OCI-M2 (cell line): ENCODE measurements at regions not wholly inside any gene's neighbourhood (a gene's known extent, or its start where the extent isn't known, plus 50 kb on each side); places are given as distances from the start of the nearest gene placed in this dataset.
"Not testable (repeated sequence)": the region's sequence is repeated elsewhere in the genome, so short reads cannot be mapped to it uniquely, and the experiment has no call there.

Source experiments
- DNase-seq: peaks from one replicate; lab custom pipeline; 2025; ENCODE audit not compliant: unreplicated experiment; lab: John Stamatoyannopoulos, UW

DNA sequence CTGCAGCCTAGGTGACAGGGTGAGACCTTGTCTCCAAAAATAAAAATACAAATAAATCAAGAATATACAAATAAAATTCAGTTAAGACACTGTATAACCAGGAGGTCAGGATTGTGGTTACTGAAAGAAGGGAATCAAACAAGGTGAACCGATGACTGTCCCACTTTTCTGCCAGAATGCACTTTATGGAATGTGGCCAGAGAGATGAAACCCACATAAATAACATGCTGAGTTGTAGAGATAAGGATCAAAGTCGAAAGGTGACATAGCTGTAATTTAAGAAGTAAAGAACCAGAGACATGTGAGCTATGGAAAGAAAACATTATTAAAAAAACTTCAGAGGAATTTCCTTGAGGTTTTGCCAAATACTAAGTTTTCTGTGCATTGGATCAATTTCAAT lies 1098.2 kb upstream of the USP15 start:
- no peak for DNase-seq

DNA sequence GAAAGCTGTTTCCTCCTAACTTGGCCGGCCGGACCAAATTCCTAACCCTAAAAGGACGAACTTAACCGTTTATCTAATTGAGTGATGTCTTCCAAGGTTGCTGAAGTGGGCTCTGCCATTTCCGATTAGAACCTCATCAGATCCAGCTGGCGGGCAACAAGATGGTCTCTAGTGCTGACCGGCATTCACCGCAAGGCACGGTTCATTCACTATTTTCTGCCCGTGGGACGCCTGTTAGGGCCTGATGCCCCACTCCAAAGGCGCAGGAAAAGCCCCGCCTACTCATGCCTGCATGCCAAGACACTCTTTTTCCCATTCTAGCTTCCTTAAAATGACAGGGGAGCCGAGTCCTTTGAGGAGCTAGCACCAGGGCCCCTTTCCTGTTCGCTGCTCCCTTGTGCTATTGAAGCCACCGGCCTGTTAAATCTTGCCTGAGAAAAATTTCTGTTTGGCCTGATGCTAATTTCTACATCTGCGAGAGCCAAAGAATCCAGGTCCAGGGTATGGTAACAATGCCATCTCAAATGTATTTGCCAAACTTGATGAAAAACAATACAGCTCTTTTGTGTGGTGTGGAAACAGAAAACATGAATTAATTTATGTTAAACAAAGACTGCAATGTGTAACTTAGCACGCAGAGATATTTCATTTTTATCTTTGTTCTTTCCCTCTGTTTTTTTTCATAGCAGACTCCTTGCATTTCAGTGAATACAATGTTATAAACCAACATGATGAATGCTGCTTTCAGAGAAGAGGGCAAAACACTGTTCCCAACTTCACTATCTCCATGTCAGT lies 1071.2 kb upstream of the USP15 start:
- DNase-seq: no peak

DNA sequence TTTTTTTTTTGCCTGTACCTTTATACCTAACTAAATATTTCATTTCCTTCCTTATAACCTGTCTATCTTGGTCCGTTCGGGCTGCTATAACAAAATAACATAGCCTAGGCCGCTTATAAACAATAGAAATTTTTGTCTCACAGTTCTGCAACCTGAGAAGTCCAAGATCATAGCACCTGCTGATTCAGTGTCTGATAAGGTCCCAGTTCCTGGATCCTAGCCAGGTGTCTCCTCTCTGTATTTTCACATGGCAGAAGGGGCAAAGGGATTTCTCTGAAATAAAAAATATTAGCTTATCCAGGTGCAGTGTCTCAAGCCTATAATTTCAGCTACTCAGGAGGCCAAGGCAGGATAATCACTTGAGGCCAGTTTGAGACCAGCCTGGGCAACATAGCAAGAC lies 1046.6 kb upstream of the USP15 start:
- no peak for DNase-seq

DNA sequence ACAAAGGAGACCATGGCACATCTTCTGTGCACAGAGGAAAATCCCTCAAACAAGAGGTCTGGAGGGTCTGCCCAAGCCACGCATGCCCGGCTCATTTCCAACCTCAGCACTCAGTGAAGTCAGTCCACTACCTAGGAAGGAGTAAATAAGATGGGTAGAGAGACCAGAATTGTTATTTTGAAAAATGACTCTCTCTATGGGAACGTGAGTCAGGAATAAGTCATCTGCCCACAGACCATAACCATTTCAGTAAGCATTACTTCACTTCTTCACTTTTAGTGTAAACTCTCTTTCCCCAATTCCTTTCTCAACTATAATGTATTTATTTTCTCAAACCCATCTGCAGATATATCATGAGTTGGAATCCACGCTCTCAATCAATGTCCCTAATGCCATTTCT lies 1039.9 kb upstream of the USP15 start:
- no peak for DNase-seq

DNA sequence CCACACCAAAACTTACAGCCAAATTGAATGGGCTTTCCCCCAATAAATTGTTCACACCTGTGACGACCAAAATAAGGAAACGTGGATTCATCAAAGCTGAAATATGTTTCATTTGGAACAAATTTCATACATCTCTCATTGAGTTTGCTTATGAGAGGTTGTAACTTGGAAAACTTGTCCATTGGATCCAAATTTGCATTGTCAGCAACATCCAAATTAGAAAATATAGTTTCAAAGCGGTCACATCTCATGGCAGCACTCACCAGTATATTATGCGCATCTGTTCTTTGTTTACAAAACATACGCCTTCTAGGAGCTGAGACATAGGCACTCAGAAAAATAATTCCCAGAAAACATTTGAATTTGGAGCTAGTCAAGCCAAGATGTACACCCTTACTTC lies 1028.2 kb upstream of the USP15 start:
- DNase-seq: no peak

DNA sequence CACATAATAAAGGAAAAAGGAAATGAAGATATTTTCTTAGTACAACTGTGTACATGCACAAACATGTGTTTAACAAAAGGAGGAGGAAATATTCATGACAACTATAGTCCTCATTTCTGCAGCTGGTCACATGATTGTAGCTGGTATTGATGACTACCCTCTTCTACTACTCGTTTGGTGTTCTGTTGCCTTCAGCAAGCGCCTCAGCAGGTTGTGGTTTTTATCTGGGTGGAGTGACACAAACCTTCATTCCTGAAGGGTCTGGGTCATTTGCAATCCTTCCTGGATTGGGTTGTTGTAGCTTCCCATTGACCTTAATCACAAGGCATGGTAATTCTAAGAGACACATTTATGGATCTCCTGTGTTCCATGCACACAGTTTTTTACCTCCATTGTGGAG lies 1009.9 kb upstream of the USP15 start:
- DNase-seq: no peak

DNA sequence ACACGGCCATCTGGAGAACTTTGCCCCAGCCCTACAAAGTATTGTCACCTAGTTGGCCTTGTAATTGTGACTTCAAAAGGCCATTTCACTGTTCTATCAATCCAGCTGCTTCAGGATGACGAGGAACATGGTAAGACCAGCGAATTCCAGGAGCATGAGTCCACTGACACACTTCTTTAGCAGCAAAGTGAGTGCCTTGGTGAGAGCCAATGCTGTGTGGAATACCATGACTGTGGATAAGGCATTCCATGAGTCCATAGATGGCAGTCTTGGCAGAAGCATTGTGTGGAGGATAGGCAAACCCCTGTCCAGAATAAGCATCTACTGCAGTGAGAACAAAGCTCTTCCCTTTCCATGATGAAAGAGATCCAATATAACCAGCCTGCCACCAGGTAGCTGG lies 1009.1 kb upstream of the USP15 start:
- DNase-seq: no peak

DNA sequence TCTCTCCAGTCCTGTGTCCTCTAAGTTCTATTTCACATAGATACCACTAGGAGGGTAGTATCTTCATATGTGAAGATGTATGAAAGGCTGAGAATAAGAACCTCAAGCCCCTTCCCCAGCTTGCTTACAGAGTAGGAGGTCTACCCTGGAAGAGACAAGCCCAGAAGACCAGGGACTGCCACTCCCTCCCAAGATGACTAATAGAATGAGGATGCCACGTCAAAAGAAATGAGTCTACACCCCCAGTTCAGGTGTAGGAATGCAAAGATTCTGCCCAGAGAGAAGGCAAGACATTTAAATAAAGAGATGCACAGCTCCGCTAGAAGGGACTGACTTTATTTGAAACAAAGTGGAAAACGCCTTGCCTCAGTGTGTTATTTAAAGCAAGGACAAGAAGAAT lies 1006.0 kb upstream of the USP15 start:
- no peak for DNase-seq

DNA sequence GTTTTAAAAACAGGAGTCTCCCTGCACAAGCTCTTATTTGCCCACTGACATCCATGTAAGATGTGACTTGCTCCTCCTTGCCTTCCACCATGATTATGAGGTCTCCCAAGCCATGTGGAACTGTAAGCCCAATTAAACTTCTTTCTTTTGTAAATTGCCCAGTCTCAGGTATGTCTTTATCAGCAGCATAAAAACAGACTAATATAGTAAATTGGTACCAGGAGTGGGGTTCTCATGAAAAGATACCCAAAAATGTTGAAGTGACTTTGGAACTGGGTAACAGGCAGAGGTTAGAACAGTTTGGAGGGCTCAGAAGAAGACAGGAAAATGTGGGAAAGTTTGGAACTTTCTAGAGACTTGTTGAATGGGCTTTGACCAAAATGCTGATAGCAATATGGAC lies 995.9 kb upstream of the USP15 start:
- not testable (repeated sequence) for DNase-seq

DNA sequence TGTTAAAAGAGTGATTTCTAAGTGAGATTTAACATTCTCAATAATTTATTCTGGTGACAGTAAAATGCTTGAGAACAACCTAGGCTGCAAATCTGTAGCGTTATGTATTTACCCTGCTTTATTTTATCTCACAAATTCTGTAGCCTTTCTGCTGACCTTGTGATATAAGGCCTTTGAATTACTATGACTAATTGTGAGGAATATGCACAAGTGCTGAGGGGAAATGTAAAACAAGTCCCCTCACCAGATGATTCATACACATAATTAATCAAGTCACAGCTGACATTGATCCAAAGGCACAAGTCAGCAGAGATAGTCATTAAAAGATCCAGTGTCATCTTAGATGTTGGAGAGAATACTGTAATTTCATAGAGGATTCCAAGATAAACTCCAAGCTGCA lies 992.7 kb upstream of the USP15 start:
- no peak for DNase-seq

DNA sequence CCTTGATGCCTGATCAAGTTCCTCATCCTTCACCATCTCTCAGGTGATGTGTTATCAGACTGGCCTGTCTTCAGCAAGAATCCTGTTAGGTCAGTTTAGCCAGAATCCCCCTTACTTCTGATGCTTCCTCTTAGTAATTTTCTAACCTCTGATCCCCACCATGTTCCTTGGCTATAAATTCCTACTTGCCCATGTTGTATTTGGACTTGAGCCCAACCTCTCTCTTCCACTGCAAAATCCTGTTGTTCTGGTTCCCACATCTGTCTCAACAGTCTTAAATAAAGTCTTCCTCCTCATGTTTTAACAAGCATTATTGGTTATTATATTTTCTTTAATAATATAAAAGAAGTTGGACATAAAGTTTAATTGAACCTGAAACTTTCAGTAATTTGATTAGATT lies 987.8 kb upstream of the USP15 start:
- DNase-seq: no peak

DNA sequence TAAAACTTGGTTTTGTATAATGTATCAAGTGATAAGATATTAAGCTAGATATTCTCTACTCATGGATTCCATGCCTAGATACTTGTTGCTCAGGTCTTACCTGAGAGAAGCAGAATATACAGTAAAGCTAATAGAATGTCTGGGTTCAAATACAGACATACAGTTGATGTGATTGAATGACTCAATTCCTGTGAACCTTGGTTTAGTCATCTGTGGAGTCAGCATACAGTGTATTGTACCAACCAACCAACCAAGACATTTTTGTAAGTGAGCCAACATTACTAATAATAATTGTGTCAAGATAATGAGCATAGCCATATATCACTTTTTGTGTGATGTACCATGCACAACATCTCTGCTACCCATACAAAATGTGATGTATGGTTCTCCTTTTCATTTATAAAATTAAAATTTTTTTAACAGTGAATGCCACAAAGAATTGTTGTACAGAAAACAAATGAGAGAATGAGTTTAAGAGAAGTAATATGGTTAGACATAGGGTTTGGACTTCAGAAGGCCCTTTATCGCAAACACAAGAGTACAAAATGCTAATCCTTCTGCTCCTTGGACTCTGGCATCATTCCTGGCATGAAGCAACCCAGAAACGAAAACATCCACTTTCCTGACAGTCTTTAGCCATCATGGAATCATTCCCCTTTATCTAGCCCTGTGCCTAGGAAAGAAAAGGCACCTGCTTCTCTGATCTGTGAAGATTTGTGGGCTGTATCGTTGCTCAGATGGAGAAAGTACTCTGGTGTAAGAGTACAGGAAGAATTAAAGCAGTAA lies 977.2 kb upstream of the USP15 start:
- no peak for DNase-seq

DNA sequence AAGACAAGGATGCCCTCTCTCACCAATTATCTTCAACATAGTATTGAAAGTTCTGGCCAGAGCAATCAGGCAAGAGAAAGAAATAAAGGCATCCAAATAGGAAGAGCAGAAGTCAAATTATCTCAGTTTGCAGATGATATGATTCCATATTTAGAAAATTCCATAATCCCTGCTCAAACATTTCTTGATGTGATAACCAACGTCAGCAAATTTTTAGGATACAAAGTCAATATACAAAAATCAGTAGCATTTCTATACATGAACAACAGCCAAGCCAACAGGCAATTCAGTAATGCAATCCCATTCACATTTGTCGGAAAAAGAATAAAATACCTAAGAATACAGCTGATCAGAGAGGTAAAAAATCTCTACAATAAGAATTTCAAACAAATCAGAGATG lies 969.7 kb upstream of the USP15 start:
- no peak for DNase-seq

DNA sequence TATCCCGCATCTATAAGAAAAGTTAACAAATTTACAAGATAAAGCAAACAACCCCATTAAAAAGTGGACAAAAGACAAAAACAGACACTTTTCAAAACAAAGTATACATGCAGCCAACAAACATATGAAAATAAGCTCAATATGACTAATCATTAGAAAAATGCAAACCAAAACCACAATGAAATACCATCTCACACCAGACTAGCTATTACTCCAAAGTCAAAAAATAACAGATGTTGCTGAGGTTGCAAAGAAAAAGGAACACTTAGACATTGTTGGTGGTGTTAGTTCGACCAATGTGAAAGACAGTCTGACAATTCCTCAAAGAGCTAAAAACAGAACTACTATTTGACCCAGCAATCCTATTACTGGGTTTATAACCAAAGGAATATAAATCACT lies 968.6 kb upstream of the USP15 start:
- DNase-seq: no peak

DNA sequence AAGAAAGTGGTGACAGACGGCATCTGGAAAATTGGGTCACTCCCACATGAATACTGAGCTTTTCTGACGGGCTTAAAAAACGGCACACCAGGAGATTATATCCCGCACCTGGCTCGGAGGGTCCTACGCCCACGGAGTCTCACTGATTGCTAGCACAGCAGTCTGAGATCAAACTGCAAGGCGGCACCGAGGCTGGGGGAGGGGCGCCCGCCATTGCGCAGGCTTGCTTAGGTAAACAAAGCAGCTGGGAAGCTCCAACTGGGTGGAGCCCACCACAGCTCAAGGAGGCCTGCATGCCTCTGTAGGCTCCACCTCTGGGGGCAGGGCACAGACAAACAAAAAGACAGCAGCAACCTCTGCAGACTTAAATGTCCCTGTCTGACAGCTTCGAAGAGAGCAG lies 966.2 kb upstream of the USP15 start:
- DNase-seq: not testable (repeated sequence)

DNA sequence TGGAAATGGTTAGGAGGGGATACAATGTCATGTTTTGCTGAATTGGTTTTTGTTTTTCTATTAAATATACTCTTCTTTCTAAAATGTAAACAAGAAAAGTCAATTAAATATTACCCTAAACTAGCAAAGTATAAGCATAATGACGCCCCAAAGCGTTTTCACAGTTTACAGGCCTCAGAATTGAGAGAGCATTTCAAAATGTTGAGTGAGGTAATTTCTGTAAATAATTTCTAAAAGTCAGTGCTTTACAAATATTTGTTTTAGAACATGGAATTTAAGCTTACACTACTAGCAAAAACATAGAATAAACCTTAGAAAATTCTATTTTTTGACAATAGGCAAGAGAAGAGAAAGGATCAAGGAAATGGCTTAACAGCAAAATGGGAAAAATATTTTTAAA lies 958.4 kb upstream of the USP15 start:
- no peak for DNase-seq

DNA sequence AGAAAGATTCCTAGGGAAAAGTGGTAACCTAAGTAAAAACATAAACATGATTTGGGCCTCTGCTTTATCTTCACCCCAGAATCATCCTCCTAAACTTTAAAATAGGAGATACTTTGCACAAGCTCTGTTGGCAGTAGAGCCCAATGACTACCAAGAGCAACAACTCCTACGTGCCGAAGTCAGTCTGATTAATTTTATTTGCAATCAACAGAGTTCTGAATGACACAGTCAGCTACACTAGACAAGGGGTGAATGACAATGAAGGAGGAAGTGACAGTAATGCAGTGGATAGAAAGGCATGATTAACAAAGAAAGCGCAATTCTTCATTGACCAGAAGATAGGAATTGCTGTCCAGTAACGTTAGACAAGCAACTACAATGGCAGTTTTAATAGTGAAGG lies 957.9 kb upstream of the USP15 start:
- no peak for DNase-seq

DNA sequence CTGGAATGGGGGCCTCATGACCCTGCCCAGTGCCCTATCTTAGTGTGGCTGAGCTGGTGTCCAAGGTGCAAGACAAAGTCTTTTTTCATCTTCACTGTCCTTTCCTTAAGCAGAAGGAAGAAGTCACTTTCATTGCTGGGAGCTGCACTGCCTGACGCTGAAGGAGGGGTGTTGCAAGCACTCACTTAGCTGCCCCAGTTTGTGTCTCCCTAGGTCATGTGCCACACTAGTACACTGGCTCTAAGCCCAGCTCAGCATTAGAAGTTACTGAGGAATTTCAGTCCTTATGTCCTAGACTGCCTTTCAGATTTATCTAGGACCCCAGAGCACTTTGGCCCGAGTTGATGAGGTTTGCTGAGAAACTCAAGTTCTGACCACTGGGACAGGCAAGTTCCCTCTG lies 952.0 kb upstream of the USP15 start:
- no peak for DNase-seq

DNA sequence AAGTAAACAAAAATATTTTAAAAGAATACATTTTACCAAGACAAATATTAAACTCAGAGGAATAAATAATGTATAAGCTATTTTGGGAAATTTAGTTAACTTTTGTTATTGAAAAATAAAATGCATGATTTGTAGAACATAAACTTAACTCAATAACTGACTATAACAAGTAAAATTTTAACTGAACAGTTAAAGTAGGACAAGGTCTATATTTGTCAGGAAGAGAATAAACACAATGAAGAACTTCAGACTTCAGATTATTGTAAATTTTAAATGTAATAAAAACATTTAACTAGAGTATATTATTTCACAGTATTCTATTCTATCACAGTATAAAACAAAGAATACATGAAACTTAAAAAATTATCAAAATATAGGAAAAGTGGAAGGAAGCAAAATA lies 948.8 kb upstream of the USP15 start:
- DNase-seq: no peak

DNA sequence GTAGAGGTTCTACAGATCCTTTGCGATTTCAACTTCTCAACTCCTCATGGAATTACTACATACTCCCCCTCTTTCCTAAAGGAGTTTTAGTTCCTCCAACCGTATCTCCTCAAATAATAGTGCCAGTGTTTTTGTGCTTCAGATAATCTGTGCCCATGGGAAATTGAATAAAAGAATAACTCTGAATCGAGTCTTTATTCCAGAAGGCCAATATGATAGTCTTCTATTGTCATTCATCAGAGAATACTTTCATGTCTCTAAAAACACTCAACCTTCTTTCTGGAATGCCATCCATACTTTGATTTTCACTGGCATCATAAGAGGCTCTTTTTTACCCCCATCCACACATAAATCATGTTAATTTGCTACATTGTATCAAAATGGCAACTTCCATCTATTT lies 911.3 kb upstream of the USP15 start:
- no peak for DNase-seq

DNA sequence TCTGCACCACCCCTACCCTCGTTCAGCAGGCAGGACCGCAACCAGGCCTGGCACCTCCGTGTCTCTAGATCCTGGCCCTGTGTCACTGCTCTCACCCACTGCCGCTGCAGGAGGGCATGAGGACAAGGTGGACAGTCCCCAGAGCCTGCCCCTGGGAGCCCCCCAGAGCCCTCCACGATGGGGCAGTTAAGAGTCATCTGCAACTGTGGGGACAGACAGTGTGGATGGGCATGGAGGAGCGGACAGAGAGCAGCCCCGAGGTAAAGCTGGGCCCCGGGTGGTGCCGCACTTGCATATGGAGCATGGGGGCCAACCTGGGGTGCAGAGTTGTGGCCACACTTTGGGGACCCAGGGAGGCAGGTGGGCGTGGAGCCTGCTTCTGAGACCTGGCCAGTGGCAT lies 905.1 kb upstream of the USP15 start:
- DNase-seq: no peak

DNA sequence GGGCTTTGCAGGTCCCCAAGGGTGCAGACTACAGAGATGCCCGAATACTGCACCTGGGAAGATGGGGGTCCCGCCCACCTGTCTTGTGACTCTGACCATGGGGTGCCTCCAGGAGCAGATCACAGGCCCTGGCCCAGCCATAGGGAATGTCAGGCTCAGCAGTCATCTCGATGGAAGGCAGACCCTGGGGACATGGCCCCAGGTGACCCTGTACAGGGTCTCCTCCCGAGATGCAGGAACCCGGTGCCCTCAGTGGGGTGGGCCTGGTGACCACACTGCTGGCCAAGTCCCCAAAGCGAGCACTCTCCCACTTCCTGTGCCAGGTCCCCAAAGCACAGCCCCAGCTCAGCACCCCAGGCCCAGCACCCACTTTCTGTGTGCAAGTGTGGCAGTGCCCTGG lies 903.7 kb upstream of the USP15 start:
- DNase-seq: no peak

DNA sequence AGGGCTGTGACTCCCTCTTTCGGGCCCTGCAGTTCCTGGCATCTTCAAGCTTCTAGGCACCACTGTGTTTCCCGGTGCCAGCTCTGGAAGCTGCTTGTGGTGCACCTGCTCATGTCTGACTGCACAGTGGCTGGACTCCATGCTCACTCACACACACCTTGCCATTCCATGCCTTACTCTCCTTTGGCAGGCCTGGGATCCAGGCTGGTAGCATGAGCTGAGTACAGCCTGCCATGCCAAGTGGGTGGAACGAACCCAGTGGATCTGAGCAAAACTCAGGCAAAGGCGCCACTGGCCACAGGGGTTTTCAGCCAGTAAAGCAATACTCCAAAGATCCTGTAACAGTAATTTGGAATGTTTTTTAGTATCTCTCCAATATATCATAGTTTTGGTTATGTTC lies 902.7 kb upstream of the USP15 start:
- no peak for DNase-seq
